Caki2 (cell line): ENCODE measurements at regions not wholly inside any gene's neighbourhood (a gene's known extent, or its start where the extent isn't known, plus 50 kb on each side); places are given as distances from the start of the nearest gene placed in this dataset.
"Not testable (repeated sequence)": the region's sequence is repeated elsewhere in the genome, so short reads cannot be mapped to it uniquely, and the experiment has no call there.

ENCODE experiments used
- DNase-seq: peaks from one replicate; pipeline ENCODE4 v3.0.0-alpha.2; 2015; ENCODE audit warnings: low read depth
- in situ Hi-C: cut with HindIII; loops from 2 replicates; pipeline ENCODE4 v1.10.0; 2016; ENCODE audit warnings: low sequenced_read_pairs, low pct_unique_long_range_greater_than_20kb, mixed read lengths

DNA sequence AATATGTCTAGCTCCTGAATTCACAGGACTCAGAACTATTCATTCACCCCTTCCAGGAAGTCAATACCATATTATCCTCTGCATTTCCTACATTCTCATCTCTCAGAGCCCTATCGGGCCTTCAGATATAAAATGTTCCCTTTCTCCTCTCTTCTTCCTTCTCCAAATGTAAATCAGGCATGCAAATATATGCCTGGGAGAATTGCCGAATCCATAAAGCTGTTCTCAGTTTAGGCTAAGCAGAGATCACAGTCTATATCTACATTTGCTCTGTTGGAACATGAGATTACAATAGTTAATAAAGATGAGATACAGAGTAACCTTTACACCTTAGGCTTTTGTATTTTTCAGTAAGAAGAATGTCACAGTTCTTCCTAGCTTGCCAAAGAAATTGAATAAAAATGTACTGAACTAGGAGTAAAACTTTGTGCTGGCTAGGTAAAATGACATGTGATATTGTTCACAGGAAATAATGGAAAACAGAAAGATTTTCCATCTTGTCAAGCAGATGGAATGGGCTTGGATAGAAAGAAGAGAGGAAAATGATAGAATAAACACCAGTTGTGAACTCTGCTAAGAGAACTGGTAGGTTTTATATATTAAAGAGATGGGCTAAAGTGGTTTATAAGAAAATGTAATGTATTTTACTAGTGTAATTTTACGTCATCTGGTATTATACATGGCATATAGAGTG, 161.5 kb downstream of the NRIP1 start:
- in situ Hi-C loops: no loop called here
- no peak for DNase-seq

DNA sequence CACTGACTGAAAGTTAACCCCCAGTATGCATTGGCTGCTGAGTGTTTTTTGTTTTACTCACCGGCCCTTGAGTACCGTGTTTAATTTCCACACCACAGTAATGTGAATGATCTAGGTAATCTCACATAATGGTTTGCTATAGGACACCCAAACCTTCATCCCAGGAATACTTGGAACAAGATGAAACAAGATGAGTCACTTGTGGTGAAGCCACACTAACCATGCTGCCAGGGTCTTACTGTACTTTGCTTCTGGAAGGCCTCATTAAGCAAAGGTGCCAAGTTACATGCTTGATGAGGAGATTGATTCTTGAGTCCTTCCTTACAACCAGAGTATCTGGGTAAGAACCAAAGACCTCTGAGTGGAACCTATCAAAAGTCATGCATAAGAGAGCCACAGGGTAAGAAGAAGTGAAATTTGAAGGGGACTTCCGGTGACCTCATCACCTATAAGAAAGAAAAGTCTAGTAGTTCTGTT, 163.3 kb downstream of the NRIP1 start:
- in situ Hi-C loops: no loop called here
- DNase-seq: peak; percentile 75

DNA sequence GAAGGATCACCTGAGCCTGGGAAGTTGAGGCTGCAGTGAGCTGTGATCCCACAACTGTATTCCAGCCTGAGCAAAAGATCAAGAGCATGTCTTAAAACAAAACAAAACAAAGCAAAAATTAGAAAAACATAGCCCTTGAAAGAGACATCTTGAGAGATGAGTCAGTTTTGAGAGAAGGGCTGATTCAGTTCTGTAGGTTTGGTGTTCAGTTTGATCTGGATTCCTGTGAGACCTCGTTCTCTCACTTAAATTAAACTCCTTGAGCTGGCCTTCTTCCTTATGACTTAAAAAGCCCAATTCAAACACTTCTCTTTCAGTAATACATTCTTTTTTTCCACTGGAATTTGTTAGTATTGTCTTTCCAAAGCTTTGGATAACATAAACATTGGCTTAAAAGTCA, 164.2 kb downstream of the NRIP1 start:
- DNase-seq: no peak
- in situ Hi-C loops: no loop called here

DNA sequence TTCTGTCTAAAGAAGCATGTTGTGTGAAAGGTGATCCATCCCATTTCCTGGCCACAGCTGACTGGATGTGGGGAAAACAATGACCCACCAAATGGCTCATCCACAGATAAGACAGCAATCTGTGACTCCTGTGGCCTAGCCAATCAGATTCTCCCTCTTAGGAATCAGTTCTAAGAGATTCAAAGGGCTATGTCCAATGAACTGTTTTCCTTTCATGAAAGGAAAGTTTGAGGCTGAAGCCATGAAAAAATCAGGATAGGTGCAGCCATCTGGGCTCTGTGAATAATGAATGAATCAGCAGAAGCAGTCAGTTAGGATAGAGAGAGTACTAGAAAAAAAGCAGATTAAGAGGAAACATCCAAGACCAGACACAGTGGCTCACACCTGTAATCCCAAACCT, 164.7 kb downstream of the NRIP1 start:
- peak; percentile 85 for DNase-seq
- in situ Hi-C loops: no loop called here

DNA sequence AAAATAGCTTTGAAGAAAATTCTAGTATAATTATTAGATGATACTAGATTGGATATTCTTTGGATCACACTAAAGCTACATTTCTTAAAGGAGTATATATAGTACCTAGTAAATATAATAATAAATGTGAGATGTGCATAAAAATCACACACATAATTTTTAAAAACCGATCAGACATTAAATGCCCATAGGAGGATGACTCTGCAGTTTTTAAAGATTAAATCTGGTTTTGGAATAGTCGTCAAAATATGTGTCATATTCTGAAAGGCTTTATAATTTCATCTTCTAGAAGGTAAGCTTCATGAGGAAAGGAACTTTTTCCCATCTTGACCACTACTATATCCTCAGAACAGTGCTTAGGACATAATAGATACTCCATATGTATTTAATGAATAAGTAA, 169.0 kb downstream of the NRIP1 start:
- DNase-seq: no peak
- in situ Hi-C loops: loop anchor here (25.0 kb wide), 1 partner anchor 567 kb away; no protein-coding TSS in a partner anchor

DNA sequence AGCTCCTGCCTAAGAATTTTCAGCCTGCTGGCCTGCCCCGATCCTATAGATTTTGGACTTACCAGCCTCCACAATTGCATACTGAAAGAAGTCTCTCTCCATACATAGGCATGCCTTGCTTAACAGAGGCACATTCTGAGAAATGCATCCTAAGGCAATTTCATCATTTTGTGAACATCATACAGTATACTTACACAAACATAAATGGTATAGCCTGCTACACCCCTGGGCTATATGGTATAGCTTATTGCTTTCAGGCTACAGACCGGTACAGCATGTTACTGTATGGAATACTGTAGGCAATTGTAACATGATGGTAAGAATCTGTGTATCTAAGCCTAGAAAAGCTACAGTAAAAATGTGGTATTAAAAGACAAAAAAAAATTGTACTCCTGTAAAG, 174.7 kb downstream of the NRIP1 start:
- in situ Hi-C loops: loop anchor here (25.0 kb wide), 1 partner anchor 572 kb away; no protein-coding TSS in a partner anchor
- DNase-seq: no peak

DNA sequence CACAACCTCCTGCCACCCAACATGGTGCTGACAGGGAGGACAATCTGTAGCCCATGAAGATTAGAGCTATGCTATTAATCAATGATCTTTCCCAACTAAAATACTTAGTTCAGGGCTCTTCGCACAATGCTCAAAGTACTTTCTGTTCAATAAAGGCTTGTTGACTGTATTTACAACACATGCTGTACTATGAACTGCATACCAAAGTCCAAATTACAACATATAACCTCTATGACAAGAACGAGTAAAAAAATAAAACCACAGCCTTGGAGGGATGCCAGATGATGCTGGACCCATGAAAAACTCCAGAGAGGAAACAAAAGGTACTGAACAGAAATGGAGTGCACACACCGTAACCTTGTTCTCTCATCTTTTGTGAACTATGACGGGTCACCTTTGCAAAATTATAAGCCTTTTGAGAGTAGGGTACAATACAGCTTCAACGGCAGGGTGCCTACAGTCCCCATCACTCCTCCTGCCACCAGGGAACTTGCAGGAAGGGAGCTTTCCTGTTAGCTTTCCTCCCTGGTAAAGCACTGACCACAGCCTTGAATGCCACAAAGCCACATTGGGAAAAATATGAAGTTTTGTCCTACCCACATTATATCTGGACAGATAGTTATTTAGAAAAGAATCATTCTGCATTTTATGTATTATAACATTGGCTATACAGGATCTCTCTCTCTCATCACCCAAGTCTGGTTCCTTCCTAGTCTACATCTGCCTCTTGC, 175.6 kb downstream of the NRIP1 start:
- in situ Hi-C loops: loop anchor here (25.0 kb wide), 1 partner anchor 573 kb away; no protein-coding TSS in a partner anchor
- DNase-seq: peak; percentile 38

DNA sequence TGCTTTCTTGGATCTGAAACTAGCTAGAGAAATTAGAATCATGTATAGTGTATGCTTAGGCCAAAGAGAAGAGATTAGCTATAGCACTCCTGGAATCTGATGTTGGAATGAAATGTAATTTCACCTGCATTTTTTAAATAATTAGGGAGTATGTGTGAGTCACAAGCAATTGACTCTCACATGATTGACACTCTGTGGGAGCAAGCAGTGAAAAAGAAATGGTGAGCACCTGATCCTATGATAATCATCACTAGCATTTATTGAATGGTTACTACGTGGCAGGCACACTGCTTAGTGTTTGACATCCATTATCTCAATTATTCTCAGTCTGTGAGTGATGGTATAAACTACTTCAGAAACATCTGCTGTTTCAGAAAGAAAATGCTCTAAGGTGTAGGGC, 176.6 kb downstream of the NRIP1 start:
- DNase-seq: no peak
- in situ Hi-C loops: loop anchor here (25.0 kb wide), 1 partner anchor 574 kb away; no protein-coding TSS in a partner anchor

DNA sequence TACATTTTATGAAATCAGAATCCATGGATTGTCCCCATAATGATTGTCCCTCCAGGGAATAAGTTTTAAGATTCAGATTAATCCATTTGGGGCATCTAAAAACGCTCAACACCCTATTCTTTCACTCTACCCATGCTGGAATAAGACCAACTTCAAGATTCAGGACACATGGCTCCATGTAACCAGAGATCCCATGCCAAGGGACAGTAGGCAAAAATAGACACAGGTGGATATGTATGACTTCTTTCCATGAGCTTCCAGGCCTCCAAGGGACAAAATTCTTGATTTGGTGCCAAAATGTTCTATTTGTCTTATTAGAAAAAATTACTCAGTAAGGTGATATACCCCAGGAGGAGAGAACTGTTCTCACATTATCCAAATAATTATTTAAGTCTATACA, 178.8 kb downstream of the NRIP1 start:
- in situ Hi-C loops: loop anchor here (25.0 kb wide), 1 partner anchor 576 kb away; no protein-coding TSS in a partner anchor

DNA sequence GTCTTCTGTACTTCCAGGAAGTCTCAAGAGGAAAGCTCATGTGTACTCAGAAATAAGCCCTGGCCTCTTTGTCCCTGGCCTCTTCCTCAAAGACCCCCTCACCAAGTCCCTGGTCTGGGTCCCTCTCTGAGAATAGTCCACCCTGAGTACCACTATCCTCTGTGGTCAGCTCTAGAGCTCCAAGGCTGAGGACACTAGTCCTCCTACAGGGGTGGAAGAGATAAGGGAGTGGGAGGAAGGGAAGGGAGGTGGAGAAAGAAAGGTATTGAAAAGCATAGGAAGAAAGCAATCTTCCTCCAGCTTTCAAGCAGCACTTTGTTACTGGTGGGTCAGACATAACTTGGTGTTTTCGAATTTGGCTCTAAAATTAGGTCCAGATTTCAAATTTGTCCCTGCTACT, 181.4 kb downstream of the NRIP1 start:
- in situ Hi-C loops: loop anchor here (25.0 kb wide), 1 partner anchor 579 kb away; no protein-coding TSS in a partner anchor
- DNase-seq: no peak

More for the DNA sequence above, 178.8 kb downstream of the NRIP1 start:
- DNase-seq: no peak

DNA sequence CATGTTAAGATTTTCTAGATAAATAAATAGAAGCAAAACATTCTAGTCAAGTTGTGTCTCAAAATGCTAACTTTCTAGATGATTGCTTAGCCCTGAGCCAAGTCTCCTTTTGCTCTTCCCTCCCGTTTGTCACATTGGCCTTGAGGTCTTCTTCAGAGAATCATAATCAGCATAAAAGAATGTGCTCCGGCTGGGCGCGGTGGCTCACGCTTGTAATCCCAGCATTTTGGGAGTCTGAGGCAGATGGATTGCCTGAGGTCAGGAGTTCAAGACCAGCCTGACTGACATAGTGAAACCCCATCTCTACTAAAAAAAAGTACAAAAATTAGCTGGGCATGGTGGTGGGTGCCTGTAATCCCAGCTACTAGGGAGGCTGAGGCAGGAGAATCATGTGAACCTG, 182.3 kb downstream of the NRIP1 start:
- not testable (repeated sequence) for DNase-seq
- in situ Hi-C loops: loop anchor here (25.0 kb wide), 1 partner anchor 580 kb away; no protein-coding TSS in a partner anchor

DNA sequence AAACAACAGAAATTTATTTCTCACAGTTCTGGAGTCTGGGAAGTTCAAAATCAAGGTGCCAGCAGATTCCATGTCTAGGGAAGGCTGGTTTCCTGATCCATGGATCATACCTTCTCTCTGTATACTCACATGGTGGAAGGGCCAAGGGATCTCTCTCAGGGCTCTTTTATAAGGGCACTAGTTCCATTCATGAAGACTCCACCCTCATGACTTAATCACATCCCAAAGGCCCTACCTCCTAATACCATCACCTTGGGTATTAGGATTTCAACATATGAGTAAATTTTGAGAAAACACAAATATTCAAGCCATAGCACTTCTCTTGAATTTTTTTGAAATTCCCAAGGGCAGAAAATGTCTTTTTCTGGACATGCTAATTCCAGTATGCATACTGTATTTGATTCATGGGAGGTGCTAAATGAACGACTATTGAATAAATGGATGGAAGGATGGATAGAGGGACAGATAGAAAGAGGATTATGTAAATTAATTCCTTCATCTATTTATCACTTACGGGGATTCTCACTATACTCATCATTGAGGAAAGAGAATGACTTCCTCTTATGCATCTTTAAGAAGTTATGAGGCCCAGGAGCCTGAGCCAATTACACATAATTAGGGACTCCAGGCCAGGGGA, 182.8 kb downstream of the NRIP1 start:
- DNase-seq: no peak
- in situ Hi-C loops: loop anchor here (25.0 kb wide), 1 partner anchor 580 kb away; no protein-coding TSS in a partner anchor

DNA sequence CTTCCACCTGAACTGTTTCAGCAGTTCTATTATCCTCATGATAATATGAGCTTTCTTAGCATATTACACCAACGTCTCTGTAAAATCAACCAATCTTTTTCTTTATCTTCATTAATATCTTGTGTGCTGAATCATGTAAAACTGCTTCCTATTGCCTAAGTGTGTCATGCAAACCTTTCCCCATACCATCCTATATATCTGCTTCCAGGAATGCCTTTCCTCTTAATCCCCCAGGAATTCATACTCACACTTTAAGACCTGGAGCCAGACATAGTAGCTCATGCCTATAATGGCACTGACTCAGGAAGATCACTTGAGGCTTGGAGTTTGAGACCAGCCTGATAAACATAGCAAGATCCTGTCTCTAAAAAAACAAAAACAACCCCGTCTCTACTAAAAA, 183.9 kb downstream of the NRIP1 start:
- no peak for DNase-seq

DNA sequence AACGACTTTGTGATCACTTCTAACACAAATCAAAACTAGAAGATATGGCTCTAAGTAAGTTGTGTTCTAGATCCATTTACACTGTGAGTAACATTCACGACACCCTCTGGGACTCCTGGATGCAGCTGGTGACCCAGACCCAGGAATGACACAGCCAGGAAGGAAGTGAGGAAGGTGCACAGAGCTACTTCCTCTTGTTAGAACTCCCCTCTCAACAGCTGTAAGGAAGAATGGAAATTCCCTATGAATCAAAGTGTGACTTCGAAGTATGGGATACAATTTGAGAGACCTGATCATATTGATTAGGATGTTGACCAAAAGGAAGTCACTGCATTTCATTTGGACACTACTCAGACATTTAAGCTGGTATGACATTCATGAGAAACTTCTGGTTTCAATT, 185.3 kb downstream of the NRIP1 start:
- no peak for DNase-seq
- in situ Hi-C loops: loop anchor here (25.0 kb wide), 1 partner anchor 583 kb away; no protein-coding TSS in a partner anchor

More for the DNA sequence above, 183.9 kb downstream of the NRIP1 start:
- in situ Hi-C loops: loop anchor here (25.0 kb wide), 1 partner anchor 581 kb away; no protein-coding TSS in a partner anchor

DNA sequence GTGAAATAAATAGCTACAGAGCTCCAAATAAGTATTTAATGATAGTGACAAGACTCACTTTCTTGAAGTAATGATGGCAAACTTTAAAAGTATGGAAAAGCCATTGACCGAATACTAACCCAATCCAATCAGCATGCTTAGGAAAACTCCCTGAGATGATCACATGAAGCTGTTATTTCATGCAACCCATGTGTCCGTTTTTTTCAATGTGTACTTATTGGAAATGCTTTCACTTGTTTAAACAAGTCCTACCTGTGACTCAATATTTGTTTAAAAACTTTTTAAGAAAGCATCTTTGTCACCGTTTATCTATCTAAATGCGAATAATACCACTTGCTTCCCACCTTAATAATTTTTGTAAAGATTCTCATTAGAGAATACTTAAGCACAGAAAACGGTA, 185.8 kb downstream of the NRIP1 start:
- in situ Hi-C loops: loop anchor here (25.0 kb wide), 1 partner anchor 583 kb away; no protein-coding TSS in a partner anchor
- DNase-seq: no peak

DNA sequence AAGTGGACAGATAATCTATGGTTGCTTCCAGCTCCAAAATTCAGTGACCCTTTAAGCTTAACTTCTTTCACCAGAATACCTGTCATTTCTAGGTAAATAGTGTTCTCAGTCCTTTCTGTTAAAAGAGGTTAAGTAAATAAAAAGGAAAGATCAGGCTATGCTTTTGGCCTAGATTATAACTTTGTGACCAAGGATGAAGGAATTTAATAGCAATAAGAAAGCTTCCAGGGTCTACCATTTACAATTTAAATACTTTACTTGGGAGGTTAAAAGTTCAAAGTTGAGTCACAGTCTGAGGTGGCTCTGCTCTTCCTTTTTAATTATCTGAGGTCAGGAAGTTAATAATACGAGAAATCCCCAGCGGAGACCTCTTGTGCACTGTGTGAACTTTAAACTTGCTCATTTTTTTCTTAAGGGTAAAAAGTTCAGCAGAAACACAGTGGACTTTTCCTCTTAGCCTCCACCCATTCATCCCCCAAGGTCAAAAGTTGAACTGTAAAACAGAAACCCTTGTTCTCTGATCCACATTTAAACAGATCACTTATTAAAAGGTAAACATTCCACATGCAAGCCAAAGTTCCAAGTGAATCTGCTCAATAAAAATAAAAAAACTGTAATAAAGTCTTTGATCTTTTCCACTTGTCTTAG, 187.1 kb downstream of the NRIP1 start:
- in situ Hi-C loops: loop anchor here (25.0 kb wide), 1 partner anchor 585 kb away; no protein-coding TSS in a partner anchor
- peak; percentile 99 for DNase-seq

DNA sequence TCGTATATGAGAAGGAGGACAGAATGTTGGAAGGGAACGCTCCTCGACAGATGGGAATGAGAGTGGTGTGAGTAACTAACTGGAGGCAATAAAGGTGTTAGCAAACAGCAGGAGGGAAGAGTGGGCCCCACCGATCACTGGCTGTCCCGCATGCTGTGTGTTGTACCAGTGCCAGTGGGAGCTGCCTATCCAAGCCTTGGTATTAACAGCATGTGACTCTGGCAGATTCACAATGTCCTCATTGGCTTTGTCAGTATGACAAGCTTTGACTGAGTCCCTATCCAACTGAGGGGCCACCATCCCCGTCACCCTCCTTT, 188.3 kb downstream of the NRIP1 start:
- in situ Hi-C loops: loop anchor here (25.0 kb wide), 1 partner anchor 586 kb away; no protein-coding TSS in a partner anchor

More for the DNA sequence above, 188.3 kb downstream of the NRIP1 start:
- no peak for DNase-seq
